WTC11 (cell line): ENCODE measurements at regions not wholly inside any gene's neighbourhood (a gene's known extent, or its start where the extent isn't known, plus 50 kb on each side); places are given as distances from the start of the nearest gene placed in this dataset.

Experiments
- ATAC-seq: fragments of 200-7000 bp; cut with Tn5 transposase; 2 replicates; pipeline ENCODE4 v1.10.0; 2021; ENCODE audit warnings: mild to moderate bottlenecking, moderate library complexity
- CTCF ChIA-PET: fragments of 300-600 bp; sonication (Branson Sonifier 250); formaldehyde crosslinking; loops from one replicate; lab custom pipeline; 2021; ENCODE audit warnings: antibody characterized with exemption; lab: Charles Lee
- POLR2A ChIA-PET: fragments of 350-600 bp; sonication (Branson Sonifier 250); formaldehyde crosslinking; loops from one replicate; lab custom pipeline; 2021; ENCODE audit warnings: antibody characterized with exemption; lab: Charles Lee
- DNase-seq: peaks from one replicate; pipeline ENCODE4 v3.0.0; 2021; ENCODE audit warnings: low spot score
- H3K27ac Mint-ChIP-seq: 2 replicates; pipeline ENCODE4 v1.8.0; 2021; ENCODE audit warnings: mixed read lengths
- H3K27me3 Mint-ChIP-seq: 2 replicates; pipeline ENCODE4 v1.8.0; 2021; ENCODE audit warnings: low read depth, mild to moderate bottlenecking, moderate library complexity, mixed read lengths
- H3K36me3 Mint-ChIP-seq: 2 replicates; pipeline ENCODE4 v1.8.0; 2021; ENCODE audit warnings: mixed read lengths
- H3K4me1 Mint-ChIP-seq: 2 replicates; pipeline ENCODE4 v1.8.0; 2022; ENCODE audit warnings: mixed read lengths
- H3K4me3 Mint-ChIP-seq: 2 replicates; pipeline ENCODE4 v1.8.0; 2021; ENCODE audit warnings: mild to moderate bottlenecking, moderate library complexity, mixed read lengths
- H3K9me3 Mint-ChIP-seq: 2 replicates; pipeline ENCODE4 v1.8.0; 2021; ENCODE audit warnings: mixed read lengths
- ATF1 ChIP-seq: sonication (generic); formaldehyde crosslinking; IDR thresholded peaks from 2 replicates; pipeline ENCODE4 v1.8.1; 2023; ENCODE audit warnings: mild to moderate bottlenecking, moderate library complexity, missing genetic modification reagents
- ATF3 ChIP-seq: sonication (generic); formaldehyde crosslinking; conservative IDR thresholded peaks from 2 replicates; pipeline ENCODE4 v1.8.1; 2022; ENCODE audit warnings: mild to moderate bottlenecking, missing genetic modification reagents
- CREM ChIP-seq: sonication (generic); formaldehyde crosslinking; IDR thresholded peaks from 2 replicates; pipeline ENCODE4 v1.8.1; 2022; ENCODE audit warnings: mild to moderate bottlenecking, missing genetic modification reagents, moderate library complexity
- CTCF ChIP-seq: fragments of 200-600 bp; IDR thresholded peaks from 2 replicates; pipeline ENCODE4 v1.8.0; 2022; ENCODE audit warnings: antibody characterized with exemption
- E2F5 ChIP-seq: sonication (generic); formaldehyde crosslinking; IDR thresholded peaks from 2 replicates; pipeline ENCODE4 v1.8.1; 2022; ENCODE audit warnings: mild to moderate bottlenecking, moderate library complexity, missing genetic modification reagents
- ETV6 ChIP-seq: sonication (generic); formaldehyde crosslinking; IDR thresholded peaks from 2 replicates; pipeline ENCODE4 v1.8.1; 2022; ENCODE audit warnings: mild to moderate bottlenecking, missing genetic modification reagents
- FOXP4 ChIP-seq: sonication (generic); formaldehyde crosslinking; IDR thresholded peaks from 2 replicates; pipeline ENCODE4 v1.8.0; 2022; ENCODE audit warnings: mild to moderate bottlenecking, missing genetic modification reagents
- GTF2I ChIP-seq: fragments of 250-450 bp; sonication (Bioruptor Pico); conservative IDR thresholded peaks from 2 replicates; pipeline ENCODE4 v1.4.0; 2021; ENCODE audit warnings: mild to moderate bottlenecking
- IRF2 ChIP-seq: sonication (generic); formaldehyde crosslinking; IDR thresholded peaks from 2 replicates; pipeline ENCODE4 v1.8.0; 2022; ENCODE audit warnings: low read depth, missing genetic modification reagents, borderline replicate concordance
- NFATC4 ChIP-seq: fragments of 250-450 bp; sonication (Bioruptor Pico); IDR thresholded peaks from 2 replicates; pipeline ENCODE4 v1.9.0; 2021; ENCODE audit warnings: mild to moderate bottlenecking
- NR2C2 ChIP-seq: sonication (generic); formaldehyde crosslinking; IDR thresholded peaks from 2 replicates; pipeline ENCODE4 v1.8.0; 2022; ENCODE audit warnings: mild to moderate bottlenecking, missing genetic modification reagents
- TEAD4 ChIP-seq: sonication (generic); formaldehyde crosslinking; IDR thresholded peaks from 2 replicates; pipeline ENCODE4 v1.8.0; 2022; ENCODE audit warnings: mild to moderate bottlenecking, missing genetic modification reagents
- ZNF138 ChIP-seq: sonication (generic); formaldehyde crosslinking; conservative IDR thresholded peaks from 2 replicates; pipeline ENCODE4 v1.8.1; 2022; ENCODE audit warnings: mild to moderate bottlenecking, moderate library complexity, missing genetic modification reagents
- ZNF232 ChIP-seq: sonication (generic); formaldehyde crosslinking; IDR thresholded peaks from 2 replicates; pipeline ENCODE4 v1.8.0; 2022; ENCODE audit warnings: mild to moderate bottlenecking, missing genetic modification reagents
- ZNF317 ChIP-seq: sonication (generic); formaldehyde crosslinking; IDR thresholded peaks from 2 replicates; pipeline ENCODE4 v1.8.1; 2023; ENCODE audit warnings: low read depth, mild to moderate bottlenecking, moderate library complexity, missing genetic modification reagents, borderline replicate concordance
- ZNF416 ChIP-seq: fragments of 250-450 bp; sonication (Bioruptor Pico); IDR thresholded peaks from 2 replicates; pipeline ENCODE4 v1.9.0; 2021; ENCODE audit warnings: mild to moderate bottlenecking, inconsistent platforms

GRCh38 chrX:18045436-18045835 is 175.2 kb downstream of the BEND2 start:
- DNase-seq (no peak), ATAC-seq (no peak)
- TF ChIP-seq ZNF317 (CRISPR knock-in tag) (no peak), NR2C2 (CRISPR knock-in tag) (no peak)
- Mint-ChIP-seq H3K9me3 (peaks cover 11% of the 10 kb centered on the region), H3K4me3 (no peak overlapping the region), H3K27me3 (0 out of 2 replicates have a peak, but pooled peaks cover under 1% of the 10 kb centered on the region), H3K27ac (no peak overlapping the region), H3K36me3 (peaks cover 7% of the 10 kb centered on the region), H3K4me1 (peaks cover 7% of the 10 kb centered on the region)
- ChIA-PET POLR2A (no interaction called here), CTCF (no interaction called here)

GRCh38 chrX:18042776-18043175 is 177.9 kb downstream of the BEND2 start:
- no peak overlapping the region for H3K27ac Mint-ChIP-seq

GRCh38 chrX:18041656-18042055 is 179.0 kb downstream of the BEND2 start:
- H3K27me3 Mint-ChIP-seq, result no peaks in the 10 kb centered on the region
- TF ChIP-seq IRF2 (CRISPR knock-in tag), result no peak
- TF ChIP-seq, all 79 proteins: peak for 0
- POLR2A ChIA-PET, result no interaction called here
- no peak overlapping the region for H3K4me3 Mint-ChIP-seq
- peaks cover 2% of the 10 kb centered on the region; the same call in 1 of the 2 replicates for H3K4me1 Mint-ChIP-seq
- DNase-seq (no peak), ATAC-seq (no peak)
- CTCF ChIA-PET, result no interaction called here
- H3K9me3 Mint-ChIP-seq, result no peaks in the 10 kb centered on the region
- H3K27ac Mint-ChIP-seq, result no peak overlapping the region
- no peaks in the 10 kb centered on the region for H3K36me3 Mint-ChIP-seq

More at GRCh38 chrX:18042776-18043175, 177.9 kb downstream of the BEND2 start:
- no peaks in the 10 kb centered on the region for H3K27me3 Mint-ChIP-seq
- CTCF ChIA-PET, result no interaction called here
- H3K4me1 Mint-ChIP-seq, result peaks cover 3% of the 10 kb centered on the region; the same call in 1 of the 2 replicates
- no peaks in the 10 kb centered on the region for H3K36me3 Mint-ChIP-seq
- TF ChIP-seq ETV6 (CRISPR knock-in tag) (no peak), FOXP4 (CRISPR knock-in tag) (no peak), GTF2I (CRISPR knock-in tag) (no peak), ZNF138 (CRISPR knock-in tag) (no peak), CTCF (no peak), ATF3 (CRISPR knock-in tag) (no peak), E2F5 (no peak), NFATC4 (CRISPR knock-in tag) (no peak), ZNF416 (CRISPR knock-in tag) (no peak), TEAD4 (CRISPR knock-in tag) (no peak), ZNF232 (CRISPR knock-in tag) (no peak)
- no peaks in the 10 kb centered on the region for H3K9me3 Mint-ChIP-seq
- ATAC-seq (no peak), DNase-seq (no peak)
- POLR2A ChIA-PET, result no interaction called here
- no peak overlapping the region for H3K4me3 Mint-ChIP-seq

GRCh38 chrX:18039023-18039422 is 177.9 kb upstream of the RAI2 start:
- ATAC-seq (no peak), DNase-seq (no peak)
- H3K4me1 Mint-ChIP-seq, result no peaks in the 10 kb centered on the region
- ChIA-PET POLR2A (no interaction called here), CTCF (no interaction called here)
- H3K4me3 Mint-ChIP-seq, result no peak overlapping the region
- TF ChIP-seq CREM (CRISPR knock-in tag), result no peak
- TF ChIP-seq ATF1 (CRISPR knock-in tag), result no peak
- no peak overlapping the region for H3K27ac Mint-ChIP-seq
- no peaks in the 10 kb centered on the region for H3K27me3 Mint-ChIP-seq
- H3K36me3 Mint-ChIP-seq, result no peaks in the 10 kb centered on the region
- H3K9me3 Mint-ChIP-seq, result no peaks in the 10 kb centered on the region
